Activated CD8-positive, alpha-beta memory T cell treated with anti-CD3 and anti-CD28 coated beads for 24 hours (primary cell): ENCODE measurements at regions not wholly inside any gene's neighbourhood (a gene's known extent, or its start where the extent isn't known, plus 50 kb on each side); places are given as distances from the start of the nearest gene placed in this dataset.
"Not testable (repeated sequence)": the region's sequence is repeated elsewhere in the genome, so short reads cannot be mapped to it uniquely, and the experiment has no call there.

Experiments used
- DNase-seq: peaks from one replicate; pipeline ENCODE4 v3.0.0-alpha.2; 2020

DNA sequence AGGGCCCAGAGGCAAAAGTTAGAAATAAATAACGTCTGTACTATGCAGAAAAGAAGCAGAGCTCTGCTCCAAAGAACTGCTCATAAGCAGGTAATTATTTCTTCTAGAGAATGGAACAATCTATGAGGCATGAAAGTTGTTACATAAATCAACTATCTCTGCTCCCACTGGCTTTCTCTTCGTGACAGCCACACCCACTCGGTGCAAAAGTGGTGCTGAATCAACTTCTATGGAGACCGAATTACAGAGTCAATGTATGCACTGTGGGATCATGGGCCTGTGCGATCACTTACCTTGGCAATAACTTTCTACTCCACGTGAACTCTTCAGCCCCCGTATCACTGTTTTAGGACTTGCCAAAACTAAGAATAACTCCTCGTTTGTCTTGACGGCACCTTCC lies 99.4 kb upstream of the ATXN3L start:
- no peak for DNase-seq

GRCh38 chrX:13418126-13419097 lies 98.6 kb upstream of the ATXN3L start:
- DNase-seq, result no peak

GRCh38 chrX:13415509-13415908 lies 95.7 kb upstream of the ATXN3L start:
- no peak for DNase-seq

DNA sequence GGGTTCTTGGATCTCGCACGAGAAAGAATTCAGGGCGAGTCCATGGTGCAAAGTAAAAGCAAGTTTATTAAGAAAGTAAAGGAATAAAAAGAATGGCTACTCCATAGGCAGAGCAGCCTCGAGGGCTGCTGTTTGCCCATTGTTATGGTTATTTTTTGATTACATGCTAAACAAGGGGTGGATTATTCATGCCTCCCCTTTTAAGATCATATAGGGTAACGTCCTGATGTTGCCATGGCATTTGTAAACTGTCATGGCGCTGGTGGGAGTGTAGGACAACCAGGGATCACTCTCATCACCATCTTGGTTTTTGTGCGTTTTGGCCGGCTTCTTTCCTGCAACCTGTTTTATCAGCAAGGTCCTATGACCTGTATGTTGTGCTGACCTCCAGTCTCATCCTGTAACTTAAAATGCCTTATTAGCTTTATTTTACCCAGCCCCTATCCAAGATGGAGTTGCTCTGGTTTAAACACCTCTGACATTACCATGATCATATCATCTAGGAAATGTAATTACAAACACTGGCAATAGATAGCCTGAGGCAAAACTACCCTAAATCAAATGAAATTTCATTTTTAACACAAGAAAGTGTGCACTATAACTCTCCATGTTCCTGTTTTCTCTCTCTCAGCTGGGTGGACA lies 94.3 kb upstream of the ATXN3L start:
- DNase-seq, result no peak

DNA sequence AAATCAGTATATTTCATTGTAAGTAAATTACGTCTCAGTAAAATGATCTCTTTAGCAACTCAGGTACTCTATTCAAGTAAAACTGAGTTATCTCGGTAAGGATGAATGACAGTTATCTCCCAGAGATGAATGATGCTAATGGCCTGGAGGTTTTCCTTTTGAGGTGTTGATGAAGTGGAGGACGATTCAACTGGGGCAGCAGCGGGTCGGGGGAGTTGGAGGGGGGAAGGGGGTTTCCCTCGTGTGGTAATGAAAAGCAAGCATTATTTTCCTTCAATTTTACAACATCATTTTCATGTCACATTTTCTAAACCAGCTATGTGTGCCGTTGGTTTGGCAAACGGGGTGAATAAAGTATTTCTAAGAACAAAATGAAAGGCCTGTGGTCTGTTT lies 92.4 kb upstream of the ATXN3L start:
- DNase-seq, result no peak

DNA sequence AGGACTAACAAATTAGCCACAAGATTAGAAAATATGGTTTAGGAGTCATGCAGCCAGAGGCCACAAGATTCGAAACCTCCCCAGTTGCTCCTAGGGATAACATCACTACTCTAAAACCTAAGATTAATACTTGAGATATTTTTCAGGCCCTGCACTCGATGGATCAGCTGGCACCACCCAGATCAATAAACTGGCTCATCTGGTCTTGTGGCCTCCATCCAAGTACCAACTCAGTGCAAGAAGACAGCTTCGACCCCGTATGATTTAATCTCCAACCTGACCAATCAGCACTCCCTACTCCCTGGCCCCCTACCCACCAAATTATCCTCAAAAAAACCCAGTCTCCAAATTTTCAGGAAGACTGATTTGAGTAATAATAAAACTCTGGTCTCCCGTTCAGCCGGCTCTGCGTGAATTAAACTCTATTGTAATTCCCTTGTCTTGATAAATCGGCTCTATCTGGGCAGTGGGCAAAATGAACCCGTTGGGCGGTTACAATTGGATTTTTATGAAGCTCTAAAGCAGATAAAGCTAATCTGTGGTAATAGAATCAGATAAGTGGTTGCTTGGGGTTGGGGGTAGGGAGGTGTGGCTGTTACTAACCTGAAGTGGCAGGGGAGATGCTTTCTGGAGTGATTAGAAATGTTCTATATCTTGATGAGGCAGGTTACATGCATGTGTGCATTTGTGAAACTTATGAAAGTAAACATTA lies 91.8 kb upstream of the ATXN3L start:
- no peak for DNase-seq

- DNase-seq, result not testable (repeated sequence)
These were observed 88.7 kb upstream of the ATXN3L start for GRCh38 chrX:13408599-13408998.

- not testable (repeated sequence) for DNase-seq
These were observed 84.9 kb upstream of the ATXN3L start for GRCh38 chrX:13404777-13405176.

GRCh38 chrX:13404364-13404763 lies 84.5 kb upstream of the ATXN3L start:
- no peak for DNase-seq

DNA sequence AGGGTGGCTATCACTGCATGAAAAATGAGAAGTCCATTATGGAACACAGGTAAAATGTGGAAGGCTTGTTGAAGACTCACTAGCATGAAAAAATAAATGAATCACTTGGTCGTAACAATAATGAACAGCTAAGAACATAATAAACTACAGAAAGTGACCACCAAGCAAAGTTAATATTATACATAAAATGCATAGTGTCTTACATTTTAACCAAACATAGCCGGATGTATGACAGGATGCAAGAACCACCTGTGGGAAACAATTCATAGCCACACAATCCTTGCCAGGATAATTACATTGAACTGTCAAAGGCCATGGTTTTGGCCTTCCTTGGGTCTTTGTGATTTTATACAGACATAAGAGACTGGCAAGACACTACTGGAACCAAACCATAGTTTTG lies 81.9 kb upstream of the ATXN3L start:
- DNase-seq, result no peak

- no peak for DNase-seq
These were observed 79.0 kb upstream of the ATXN3L start for GRCh38 chrX:13398839-13399238.

DNA sequence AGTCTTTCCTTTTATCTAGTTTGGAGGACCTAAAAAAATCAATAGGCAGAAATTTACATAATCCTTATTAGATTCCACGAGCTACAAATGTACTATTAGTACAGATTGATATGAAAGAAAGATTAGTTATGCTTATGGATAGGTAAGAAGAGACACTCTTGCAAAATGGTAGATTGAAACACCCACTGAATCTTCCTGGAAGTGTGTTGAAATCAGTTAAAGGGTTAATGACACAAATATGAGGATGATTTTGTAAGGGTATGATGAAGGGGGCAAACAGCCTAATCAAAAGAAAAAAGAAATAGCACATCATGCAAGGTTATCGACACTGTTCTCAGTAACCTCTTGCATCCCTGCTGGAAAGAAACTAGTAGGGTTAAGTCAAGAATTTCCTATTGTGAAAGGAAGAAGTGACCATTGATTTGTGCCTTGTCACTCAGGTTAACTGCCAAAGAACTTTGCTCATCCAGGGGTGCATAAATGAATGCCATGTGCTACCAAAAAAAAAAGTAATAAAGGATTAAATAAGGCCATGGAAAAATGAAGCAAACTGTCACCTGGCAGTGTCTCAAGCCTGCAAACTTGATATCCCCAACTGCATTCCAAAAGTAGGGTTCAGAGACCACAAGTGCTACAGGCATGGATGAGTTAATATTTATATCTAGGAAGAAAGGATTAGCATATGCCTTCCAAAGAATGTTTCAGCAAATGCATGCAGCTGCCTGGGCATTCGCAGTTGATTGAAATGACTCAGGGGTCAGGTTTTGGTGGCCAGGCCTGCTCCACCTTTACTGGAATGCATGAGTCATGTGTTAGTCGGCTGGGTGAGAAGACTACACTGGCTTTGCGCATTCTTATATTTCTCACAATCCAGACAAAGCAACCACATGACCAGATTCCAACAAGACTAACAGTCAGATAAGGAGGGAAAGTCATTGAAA lies 78.3 kb upstream of the ATXN3L start:
- no peak for DNase-seq

GRCh38 chrX:13396924-13397323 lies 77.1 kb upstream of the ATXN3L start:
- DNase-seq, result no peak

DNA sequence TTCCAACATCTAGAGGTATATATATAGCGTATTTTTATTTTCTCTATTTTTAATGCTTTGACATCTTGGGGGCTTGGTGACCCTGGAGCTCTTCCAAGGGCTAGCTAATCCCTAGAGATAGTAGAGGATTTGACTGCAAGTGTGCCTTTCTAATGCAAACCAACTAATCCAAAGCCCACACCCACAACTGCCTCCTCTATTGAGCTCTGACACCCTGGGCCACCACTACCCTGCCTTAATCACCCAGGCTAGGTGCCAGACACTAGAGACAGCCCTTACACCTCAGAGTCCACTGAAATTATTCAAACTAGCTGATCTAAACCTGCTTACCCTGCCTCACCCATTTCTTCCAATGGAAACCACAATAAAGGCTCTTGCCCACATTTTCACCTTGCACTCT lies 69.6 kb upstream of the ATXN3L start:
- DNase-seq, result no peak

- DNase-seq, result no peak
These were observed 68.0 kb upstream of the ATXN3L start for GRCh38 chrX:13387666-13388494.

GRCh38 chrX:13386636-13387035 lies 66.8 kb upstream of the ATXN3L start:
- no peak for DNase-seq

DNA sequence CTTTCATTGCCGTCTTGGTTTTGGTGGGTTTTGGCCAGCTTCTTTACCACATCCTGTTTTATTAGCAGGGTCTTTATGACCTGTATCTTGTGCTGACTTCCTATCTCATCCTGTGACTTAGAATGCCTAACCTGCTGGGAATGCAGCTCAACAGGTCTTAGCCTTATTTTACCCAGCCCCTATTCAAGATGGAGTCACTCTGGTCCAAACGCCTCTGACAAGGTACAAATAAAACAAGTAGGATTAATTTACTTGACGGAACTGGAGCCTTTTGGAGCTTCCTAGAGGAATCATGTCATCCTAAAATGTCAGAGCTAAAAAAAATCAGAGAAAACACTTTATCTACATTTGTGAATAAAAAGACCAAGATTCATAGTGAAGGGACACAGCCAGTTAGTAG lies 66.2 kb upstream of the ATXN3L start:
- DNase-seq, result no peak

GRCh38 chrX:13383907-13384306 lies 64.1 kb upstream of the ATXN3L start:
- DNase-seq, result no peak

DNA sequence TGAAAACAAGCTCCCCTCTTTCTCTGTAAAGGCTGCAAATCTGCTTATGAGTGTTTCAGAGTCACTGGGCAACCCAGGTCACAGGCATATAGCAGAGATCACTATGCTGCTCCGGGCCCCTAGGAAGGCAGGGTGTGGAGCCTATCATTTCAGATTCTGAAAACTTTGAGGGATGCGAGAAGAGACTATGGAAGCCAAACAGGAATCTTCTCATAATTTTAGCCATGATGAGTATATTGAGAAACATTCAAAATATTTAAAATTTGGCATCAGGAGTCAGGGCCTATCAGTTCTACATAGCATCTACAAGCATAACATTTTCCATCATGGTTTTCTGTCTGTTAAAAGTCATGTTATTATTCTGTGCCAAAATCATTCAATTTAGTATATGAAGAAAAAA lies 61.7 kb upstream of the ATXN3L start:
- DNase-seq, result no peak

DNA sequence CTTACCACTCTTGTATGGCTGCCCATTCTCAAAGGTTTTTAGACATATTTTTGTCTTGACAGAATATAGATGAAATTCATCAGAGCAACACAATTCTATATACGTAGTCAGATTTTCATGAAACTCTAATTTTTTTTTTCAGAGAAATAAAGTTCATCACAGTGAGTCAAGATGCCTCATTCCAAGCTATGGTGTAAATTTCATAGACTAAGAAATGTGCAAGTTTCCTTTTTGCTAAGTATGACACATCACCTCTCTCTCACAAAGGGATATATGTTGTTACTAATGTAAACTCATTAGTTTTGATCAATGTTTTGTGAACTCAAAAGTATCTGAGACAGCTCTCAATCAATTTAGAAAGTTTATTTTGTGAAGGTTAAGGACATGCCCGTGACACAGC lies 60.4 kb upstream of the ATXN3L start:
- DNase-seq, result no peak
